K562 (cell line): ENCODE measurements at regions not wholly inside any gene's neighbourhood (a gene's known extent, or its start where the extent isn't known, plus 50 kb on each side); places are given as distances from the start of the nearest gene placed in this dataset.

Experiments
- ATAC-seq: fragments of 200-7000 bp; cut with Tn5 transposase; 3 replicates; pipeline ENCODE4 v1.9.1; 2020; ENCODE audit warnings: moderate library complexity
- BruUV-seq: library from RNA; stranded (reverse); fragments of 400-500 nt; replicated peaks from 2 replicates; lab custom pipeline; 2021; lab: Mats Ljungman, UMichigan
- CTCF ChIA-PET: fragments of 300-600 bp; formaldehyde crosslinking; extraction: SDS; loops from one replicate; lab custom pipeline; 2021; ENCODE audit warnings: low intra/inter-chr PET ratio; lab: Yijun Ruan, JAX
- POLR2A ChIA-PET: fragments of 300-600, 350-650 bp; sonication (Branson Sonifier 250); formaldehyde crosslinking; extraction: SDS; loops from one replicate; lab custom pipeline; 2021; ENCODE audit warnings: antibody characterized with exemption, inconsistent platforms; lab: Yijun Ruan, JAX
- DNase-seq, 4 experiments: peaks; one replicate each; pipeline versions ENCODE4 v3.0.0 to v3.0.0-alpha.2; 2011 to 2018; ENCODE audit warnings: low spot score in 3 of 4, mixed read lengths in 3 of 4; ENCODE audit errors: extremely low read depth in 1 of 4
- FAIRE-seq: peaks from 2 replicates; lab custom pipeline; 2011; peaks lifted over from hg19 to GRCh38; lab: Jason Lieb, UNC
- H2AFZ ChIP-seq: 2 replicates; pipeline ENCODE4 v1.6.0; 2011; ENCODE audit warnings: low read depth, low read length, control low read depth, inconsistent platforms
- H3K27ac ChIP-seq: fragments of 200-600 bp; 3 replicates; pipeline ENCODE4 v1.8.0; 2011; ENCODE audit warnings: low read depth, mild to moderate bottlenecking, control low read depth, inconsistent platforms, low read length, moderate library complexity, mixed read lengths; ENCODE audit errors: extremely low read depth
- H3K27me3 ChIP-seq, 2 experiments: fragments of 300-600 bp in 1 of 2; 2 replicates in 1 of 2; 3 replicates in 1 of 2; pipeline versions ENCODE4 v1.6.0 to v1.8.0; 2011; ENCODE audit warnings: inconsistent platforms in 2 of 2, low read length in 2 of 2, mild to moderate bottlenecking in 1 of 2, mixed read lengths in 1 of 2, moderate library complexity in 1 of 2; ENCODE audit not compliant: control insufficient read depth in 2 of 2, insufficient read depth in 2 of 2
- H3K36me3 ChIP-seq: fragments of 300-600 bp; 3 replicates; pipeline ENCODE4 v1.8.0; 2011; ENCODE audit warnings: mild to moderate bottlenecking, low read length, inconsistent platforms; ENCODE audit not compliant: control insufficient read depth, insufficient read depth
- H3K4me1 ChIP-seq, 2 experiments: fragments of 200-600 bp in 1 of 2; replicated peaks in 1 of 2; 2 replicates in 1 of 2; 3 replicates in 1 of 2; pipeline versions ENCODE4 v1.5.1 to v1.8.0; 2011; ENCODE audit warnings: inconsistent platforms in 2 of 2, low read length in 2 of 2, mild to moderate bottlenecking in 1 of 2, mixed read lengths in 1 of 2, moderate library complexity in 1 of 2; ENCODE audit not compliant: control insufficient read depth in 2 of 2, insufficient read depth in 2 of 2
- H3K4me2 ChIP-seq: 2 replicates; pipeline ENCODE4 v1.6.1; 2011; ENCODE audit warnings: low read length, control low read depth, inconsistent platforms, mixed read lengths; ENCODE audit not compliant: insufficient read depth
- H3K4me3 ChIP-seq: fragments of 200-600 bp; sonication (generic), shearing (Covaris generic); 2 replicates; pipeline ENCODE4 v1.5.1; 2016; ENCODE audit warnings: control low read depth, inconsistent platforms
- H3K79me2 ChIP-seq: fragments of 200-600 bp; 3 replicates; pipeline ENCODE4 v1.8.0; 2011; ENCODE audit warnings: low read length, inconsistent platforms; ENCODE audit not compliant: control insufficient read depth, insufficient read depth
- H3K9ac ChIP-seq, 2 experiments: 2 replicates each; pipeline versions ENCODE4 v1.6.0 to v1.6.1; 2011; ENCODE audit warnings: low read depth in 2 of 2, low read length in 2 of 2, control low read depth in 1 of 2, inconsistent platforms in 1 of 2, mild to moderate bottlenecking in 1 of 2, mixed read lengths in 1 of 2; ENCODE audit not compliant: insufficient read depth in 1 of 2
- H3K9me1 ChIP-seq: one replicate; pipeline ENCODE4 v1.6.0; 2011; ENCODE audit warnings: inconsistent platforms, mild to moderate bottlenecking, low read length, moderate library complexity; ENCODE audit not compliant: control insufficient read depth, insufficient read depth
- H3K9me3 ChIP-seq: replicated peaks from 2 replicates; pipeline ENCODE4 v1.5.1; 2011; ENCODE audit warnings: low read depth, low read length, inconsistent platforms; ENCODE audit not compliant: control insufficient read depth, insufficient read depth
- H4K20me1 ChIP-seq: replicated peaks from 2 replicates; pipeline ENCODE4 v1.6.1; 2011; ENCODE audit warnings: low read length, inconsistent platforms, mixed read lengths; ENCODE audit not compliant: control insufficient read depth, insufficient read depth
- AFF4 ChIP-seq: sonication (generic); formaldehyde crosslinking; IDR thresholded peaks from 2 replicates; pipeline ENCODE4 v1.8.0; 2023; ENCODE audit warnings: mild to moderate bottlenecking, missing genetic modification reagents
- FOXA1 ChIP-seq: fragments of 450-650 bp; IDR thresholded peaks from 2 replicates; pipeline ENCODE4 v1.6.1; 2016; ENCODE audit warnings: mild to moderate bottlenecking, borderline replicate concordance
- KLF6 ChIP-seq: fragments of 250-450 bp; sonication (Bioruptor Pico); IDR thresholded peaks from 2 replicates; pipeline ENCODE4 v1.4.0; 2020; ENCODE audit warnings: mild to moderate bottlenecking, moderate library complexity, borderline replicate concordance
- MTF1 ChIP-seq: fragments of 250-450 bp; sonication (Bioruptor Pico); IDR thresholded peaks from 2 replicates; pipeline ENCODE4 v1.9.0; 2021; ENCODE audit warnings: moderate library complexity, mild to moderate bottlenecking, inconsistent platforms, borderline replicate concordance
- NCOA4 ChIP-seq: fragments of 450-650 bp; IDR thresholded peaks from 2 replicates; pipeline ENCODE4 v1.6.1; 2018; ENCODE audit warnings: mild to moderate bottlenecking; ENCODE audit not compliant: partially characterized antibody
- NR2C1 ChIP-seq, 2 experiments: fragments of 450-650 bp; IDR thresholded peaks; 2 replicates each; pipeline ENCODE4 v1.6.1; 2017; ENCODE audit warnings: mild to moderate bottlenecking in 2 of 2, antibody characterized with exemption in 1 of 2, inconsistent platforms in 1 of 2, missing compliant biosample characterization in 1 of 2, missing genetic modification characterization in 1 of 2
- TAL1 ChIP-seq: fragments of 450-650 bp; IDR thresholded peaks from 2 replicates; pipeline ENCODE4 v1.6.1; 2016; ENCODE audit warnings: mild to moderate bottlenecking
- TCF3 ChIP-seq: sonication (generic); formaldehyde crosslinking; IDR thresholded peaks from 2 replicates; pipeline ENCODE4 v1.4.0; 2020; ENCODE audit warnings: mild to moderate bottlenecking, missing genetic modification reagents
- TOE1 ChIP-seq, 2 experiments: fragments of 450-650 bp in 1 of 2; sonication (generic) in 1 of 2; formaldehyde crosslinking in 1 of 2; IDR thresholded peaks; 2 replicates each; pipeline versions ENCODE4 v1.7.1 to v1.8.0; 2016 to 2022; ENCODE audit warnings: borderline replicate concordance in 2 of 2, mild to moderate bottlenecking in 2 of 2, antibody characterized with exemption in 1 of 2, inconsistent platforms in 1 of 2, low read depth in 1 of 2, missing genetic modification reagents in 1 of 2, moderate library complexity in 1 of 2
- ZNF589 ChIP-seq: fragments of 200-800 bp; sonication (Bioruptor generic); IDR thresholded peaks from 2 replicates; pipeline ENCODE4 v1.6.1; 2016; ENCODE audit warnings: low read depth, missing genetic modification characterization, missing compliant biosample characterization
- WGBS: fragments of 100-300 bp; shearing (Covaris generic); methylation state at CpG from one replicate; pipeline ENCODE4 v1.1.6; 2016; ENCODE audit warnings: low coverage, mixed read lengths; ENCODE audit not compliant: insufficient coverage; ENCODE audit errors: missing lambda C conversion rate; 5-methylcytosine and 5-hydroxymethylcytosine counted together
- in situ Hi-C: fragments of 300-500 bp; cut with MboI; formaldehyde crosslinking; loops from 4 replicates; pipeline ENCODE4 v1.15.0; 2018; ENCODE audit warnings: inconsistent platforms, mixed read lengths
- intact Hi-C: fragments of 100-400 bp; cut with micrococcal nuclease; formaldehyde crosslinking; loops from 2 replicates; pipeline ENCODE4 v1.14.2; 2022

GRCh38 chr16:73142053-73142854 is 94.3 kb upstream of the ZFHX3 start:
- H3K4me3 ChIP-seq = no peak overlapping the region
- no peaks in the 10 kb centered on the region for H3K9me3 ChIP-seq
- H4K20me1 ChIP-seq = no peaks in the 10 kb centered on the region
- 1% methylated on average over 9 of the region's 9 CpGs for WGBS
- no peak for DNase-seq
- no peak overlapping the region for H2AFZ ChIP-seq
- in situ Hi-C loops (no loop called here), intact Hi-C loops (no loop called here)
- H3K79me2 ChIP-seq = no peaks in the 10 kb centered on the region
- H3K27me3 ChIP-seq = peaks cover 18 to 19% of the 10 kb centered on the region in 2 experiments; a peak in 4 of 5 replicates
- no peak overlapping the region for H3K9ac ChIP-seq
- H3K9me1 ChIP-seq = no peaks in the 10 kb centered on the region
- BruUV-seq = no TSS peak
- H3K4me2 ChIP-seq = no peak overlapping the region
- TF ChIP-seq MTF1 (CRISPR knock-in tag) (no peak), AFF4 (CRISPR knock-in tag) (no peak), TCF3 (CRISPR knock-in tag) (no peak), FOXA1 (no peak), TOE1 (IDR thresholded peaks at IDR 0.05; ENCODE audit: borderline replicate concordance) (no peak), TOE1 (CRISPR knock-in tag; IDR thresholded peaks at IDR 0.05; ENCODE audit: borderline replicate concordance, low read depth) (no peak), ZNF589 (CRISPR knock-in tag) (no peak), TAL1 (no peak), NCOA4 (no peak), NR2C1 (IDR thresholded peaks at IDR 0.05) (no peak), NR2C1 (tag; IDR thresholded peaks at IDR 0.05) (no peak), KLF6 (CRISPR knock-in tag) (no peak)
- no peaks in the 10 kb centered on the region for H3K4me1 ChIP-seq
- no peak for ATAC-seq
- FAIRE-seq = no peak
- no peak overlapping the region for H3K27ac ChIP-seq
- ChIA-PET POLR2A (no interaction called here), CTCF (no interaction called here)
- no peaks in the 10 kb centered on the region for H3K36me3 ChIP-seq
